Osteocyte (in vitro differentiated cells): ENCODE measurements at regions not wholly inside any gene's neighbourhood (a gene's known extent, or its start where the extent isn't known, plus 50 kb on each side); places are given as distances from the start of the nearest gene placed in this dataset.

Source experiments
- DNase-seq: peaks from one replicate; pipeline ENCODE4 v3.0.0; 2021; ENCODE audit warnings: mixed read lengths; ENCODE audit not compliant: unreplicated experiment; ENCODE audit errors: extremely low spot score
- H3K27ac Mint-ChIP-seq: one replicate; pipeline ENCODE4 v1.8.0; 2021; ENCODE audit warnings: mild to moderate bottlenecking, mixed read lengths; ENCODE audit not compliant: unreplicated experiment
- H3K27me3 Mint-ChIP-seq: one replicate; pipeline ENCODE4 v1.8.0; 2021; ENCODE audit warnings: mixed read lengths; ENCODE audit not compliant: unreplicated experiment
- H3K36me3 Mint-ChIP-seq: one replicate; pipeline ENCODE4 v1.8.0; 2021; ENCODE audit warnings: mixed read lengths; ENCODE audit not compliant: unreplicated experiment
- H3K4me1 Mint-ChIP-seq: one replicate; pipeline ENCODE4 v1.8.0; 2021; ENCODE audit warnings: mixed read lengths; ENCODE audit not compliant: unreplicated experiment
- H3K4me3 Mint-ChIP-seq: one replicate; pipeline ENCODE4 v1.8.0; 2021; ENCODE audit warnings: mild to moderate bottlenecking, moderate library complexity, mixed read lengths; ENCODE audit not compliant: unreplicated experiment
- H3K9me3 Mint-ChIP-seq: one replicate; pipeline ENCODE4 v1.8.0; 2021; ENCODE audit warnings: mixed read lengths; ENCODE audit not compliant: unreplicated experiment
- CTCF ChIP-seq: fragments of 200-600 bp; sonication (generic); IDR thresholded peaks from 2 replicates; pipeline ENCODE4 v1.5.0; 2021; ENCODE audit warnings: antibody characterized with exemption, mild to moderate bottlenecking, moderate library complexity

- Mint-ChIP-seq H3K27me3 (peaks cover 3% of the 10 kb centered on the region), H3K9me3 (no peaks in the 10 kb centered on the region), H3K36me3 (no peaks in the 10 kb centered on the region), H3K4me1 (peaks cover 1% of the 10 kb centered on the region), H3K27ac (no peak overlapping the region), H3K4me3 (no peak overlapping the region)
- TF ChIP-seq CTCF: no peak
- DNase-seq: no peak
Measured at GRCh38 chr6:103167345-103168071, 1692.2 kb downstream of the HACE1 start.

- Mint-ChIP-seq H3K4me1 (no peaks in the 10 kb centered on the region), H3K27ac (no peak overlapping the region), H3K27me3 (peaks cover 4% of the 10 kb centered on the region), H3K9me3 (no peaks in the 10 kb centered on the region), H3K4me3 (no peak overlapping the region), H3K36me3 (no peaks in the 10 kb centered on the region)
- no peak for DNase-seq
- no peak for TF ChIP-seq CTCF
Measured at GRCh38 chr6:103154779-103155572, 1704.7 kb downstream of the HACE1 start.

GRCh38 chr6:103153016-103153415 lies 1706.7 kb downstream of the HACE1 start:
- H3K4me1 Mint-ChIP-seq: no peaks in the 10 kb centered on the region
- H3K27me3 Mint-ChIP-seq: peaks cover 4% of the 10 kb centered on the region
- DNase-seq: no peak
- no peak overlapping the region for H3K27ac Mint-ChIP-seq
- no peak overlapping the region for H3K4me3 Mint-ChIP-seq
- TF ChIP-seq CTCF: no peak
- H3K36me3 Mint-ChIP-seq: no peaks in the 10 kb centered on the region
- H3K9me3 Mint-ChIP-seq: no peaks in the 10 kb centered on the region

- TF ChIP-seq CTCF: no peak
- H3K27me3 Mint-ChIP-seq: peaks cover 3% of the 10 kb centered on the region
- H3K4me1 Mint-ChIP-seq: no peaks in the 10 kb centered on the region
- no peak overlapping the region for H3K4me3 Mint-ChIP-seq
- H3K27ac Mint-ChIP-seq: no peak overlapping the region
- H3K36me3 Mint-ChIP-seq: no peaks in the 10 kb centered on the region
- no peak for DNase-seq
- H3K9me3 Mint-ChIP-seq: no peaks in the 10 kb centered on the region
Measured at GRCh38 chr6:103142902-103143301, 1716.8 kb downstream of the HACE1 start.

GRCh38 chr6:103140308-103141027 lies 1719.3 kb downstream of the HACE1 start:
- TF ChIP-seq CTCF: no peak
- Mint-ChIP-seq H3K36me3 (no peaks in the 10 kb centered on the region), H3K4me1 (no peaks in the 10 kb centered on the region), H3K27me3 (peaks cover 9% of the 10 kb centered on the region), H3K4me3 (no peak overlapping the region), H3K9me3 (no peaks in the 10 kb centered on the region), H3K27ac (no peak overlapping the region)
- no peak for DNase-seq
